ENCODE measurements at regions not wholly inside any gene's neighbourhood (a gene's known extent, or its start where the extent isn't known, plus 50 kb on each side); places are given as distances from the start of the nearest gene placed in this dataset.

DNA sequence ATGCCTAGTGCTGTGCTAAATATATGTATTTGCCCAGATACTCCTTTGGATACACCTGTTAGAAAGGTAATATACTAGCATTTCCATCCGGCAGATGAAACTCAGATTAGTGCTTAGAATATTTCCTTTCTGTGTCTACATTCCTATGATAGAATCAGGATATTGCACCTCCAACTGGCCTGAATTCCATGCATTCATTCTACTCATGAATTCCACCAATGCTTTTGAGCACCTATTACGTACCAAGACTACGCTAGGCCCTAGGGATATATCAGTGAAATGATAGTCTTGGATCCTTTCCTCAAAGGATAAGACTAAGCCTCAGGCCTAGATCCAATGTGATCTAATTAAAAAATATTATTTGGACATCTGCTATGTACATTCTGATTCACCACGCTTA lies 223.8 kb upstream of the SERP2 start:
- Histone ChIP-seq H3K4me2 (ENCODE audit: low read length) (no peak overlapping the region), H3K9me2 (ENCODE audit: insufficient read depth, low read length) (no peaks in the 10 kb centered on the region), H4K20me1 (ENCODE audit: insufficient read depth, low read length) (no peaks in the 10 kb centered on the region), H3K4me1 (ENCODE audit: insufficient read depth, low read length, poor library complexity, severe bottlenecking) (peaks cover 24% of the 10 kb centered on the region), H3K36me3 (ENCODE audit: insufficient read depth, low read length) (no peaks in the 10 kb centered on the region), H2AFZ (ENCODE audit: low read length) (no peak overlapping the region), H3K4me3 (ENCODE audit: low read depth, low read length, poor library complexity, severe bottlenecking) (no peak overlapping the region), H3K79me2 (ENCODE audit: insufficient read depth, low read depth, low read length) (no peaks in the 10 kb centered on the region), H3K27ac (ENCODE audit: low read depth, low read length, poor library complexity, severe bottlenecking) (no peak overlapping the region), H3K9me3 (ENCODE audit: low read length) (no peaks in the 10 kb centered on the region)
- no peak for DNase-seq (ENCODE audit: low spot score)
- TF ChIP-seq CTCF (conservative IDR thresholded peaks at IDR 0.05; ENCODE audit: low read length) (no peak), EZH2phosphoT487 (IDR thresholded peaks at IDR 0.05; ENCODE audit: borderline replicate concordance, low read depth, low read length) (no peak)
- POLR2A ChIA-PET: no interaction called here
- intact Hi-C loops (cut with micrococcal nuclease; ENCODE audit: unreplicated experiment): no loop called here
- CTCF ChIA-PET (ENCODE audit: unreplicated experiment): no interaction called here
- no TSS peak for BruUV-seq (replicated peaks)

GRCh38 chr13:44151474-44151873 lies 222.2 kb upstream of the SERP2 start:
- intact Hi-C loops (cut with micrococcal nuclease; ENCODE audit: unreplicated experiment): no loop called here
- ChIA-PET POLR2A (no interaction called here), CTCF (ENCODE audit: unreplicated experiment) (no interaction called here)
- TF ChIP-seq CTCF (conservative IDR thresholded peaks at IDR 0.05; ENCODE audit: low read length) (no peak), EZH2phosphoT487 (IDR thresholded peaks at IDR 0.05; ENCODE audit: borderline replicate concordance, low read depth, low read length) (no peak)
- DNase-seq (ENCODE audit: low spot score): no peak
- no TSS peak for BruUV-seq (replicated peaks)
- Histone ChIP-seq H3K4me1 (ENCODE audit: insufficient read depth, low read length, poor library complexity, severe bottlenecking) (peaks cover 8% of the 10 kb centered on the region), H3K79me2 (ENCODE audit: insufficient read depth, low read depth, low read length) (no peaks in the 10 kb centered on the region), H3K9me3 (ENCODE audit: low read length) (no peaks in the 10 kb centered on the region), H4K20me1 (ENCODE audit: insufficient read depth, low read length) (no peaks in the 10 kb centered on the region), H3K9me2 (ENCODE audit: insufficient read depth, low read length) (no peaks in the 10 kb centered on the region), H3K4me3 (ENCODE audit: low read depth, low read length, poor library complexity, severe bottlenecking) (no peak overlapping the region), H3K36me3 (ENCODE audit: insufficient read depth, low read length) (no peaks in the 10 kb centered on the region), H2AFZ (ENCODE audit: low read length) (no peak overlapping the region), H3K4me2 (ENCODE audit: low read length) (no peak overlapping the region), H3K27ac (ENCODE audit: low read depth, low read length, poor library complexity, severe bottlenecking) (no peak overlapping the region)

- Histone ChIP-seq H4K20me1 (ENCODE audit: insufficient read depth, low read length) (no peaks in the 10 kb centered on the region), H3K27ac (ENCODE audit: low read depth, low read length, poor library complexity, severe bottlenecking) (no peak overlapping the region), H3K4me2 (ENCODE audit: low read length) (no peak overlapping the region), H3K4me3 (ENCODE audit: low read depth, low read length, poor library complexity, severe bottlenecking) (no peak overlapping the region), H3K79me2 (ENCODE audit: insufficient read depth, low read depth, low read length) (no peaks in the 10 kb centered on the region), H3K4me1 (ENCODE audit: insufficient read depth, low read length, poor library complexity, severe bottlenecking) (no peaks in the 10 kb centered on the region), H3K9me3 (ENCODE audit: low read length) (no peaks in the 10 kb centered on the region), H3K9me2 (ENCODE audit: insufficient read depth, low read length) (no peaks in the 10 kb centered on the region), H2AFZ (ENCODE audit: low read length) (no peak overlapping the region), H3K36me3 (ENCODE audit: insufficient read depth, low read length) (no peaks in the 10 kb centered on the region)
- intact Hi-C loops (cut with micrococcal nuclease; ENCODE audit: unreplicated experiment): no loop called here
- ChIA-PET CTCF (ENCODE audit: unreplicated experiment) (no interaction called here), POLR2A (no interaction called here)
- BruUV-seq (replicated peaks): no TSS peak
- DNase-seq (ENCODE audit: low spot score): no peak
- TF ChIP-seq EZH2phosphoT487 (IDR thresholded peaks at IDR 0.05; ENCODE audit: borderline replicate concordance, low read depth, low read length) (no peak), CTCF (conservative IDR thresholded peaks at IDR 0.05; ENCODE audit: low read length) (no peak)
Measured at GRCh38 chr13:44153496-44153895, 220.1 kb upstream of the SERP2 start.

Data from OCI-LY7 (cell line).